ENCODE measurements at regions not wholly inside any gene's neighbourhood (a gene's known extent, or its start where the extent isn't known, plus 50 kb on each side); places are given as distances from the start of the nearest gene placed in this dataset.

- TF ChIP-seq POLR2AphosphoS5 (IDR thresholded peaks at IDR 0.05; ENCODE audit: low read depth, low read length) = no peak
- TF ChIP-seq TAF1 (IDR thresholded peaks at IDR 0.05; ENCODE audit: borderline replicate concordance, insufficient read depth, low read length) = no peak
- no peak for TF ChIP-seq REST (IDR thresholded peaks at IDR 0.05; ENCODE audit: insufficient read depth in 1 of 2, low read depth in 2 of 2, low read length in 2 of 2)
- TF ChIP-seq SIN3A (IDR thresholded peaks at IDR 0.05; ENCODE audit: borderline replicate concordance, insufficient read depth, low read length) = no peak
- TF ChIP-seq FOXP2 (optimal IDR thresholded peaks at IDR 0.05; ENCODE audit: borderline replicate concordance, extremely low read depth, extremely low read length, insufficient read depth) = no peak
These were observed 1159.8 kb upstream of the EYS start for GRCh38 chr6:66866801-66867200.

DNA sequence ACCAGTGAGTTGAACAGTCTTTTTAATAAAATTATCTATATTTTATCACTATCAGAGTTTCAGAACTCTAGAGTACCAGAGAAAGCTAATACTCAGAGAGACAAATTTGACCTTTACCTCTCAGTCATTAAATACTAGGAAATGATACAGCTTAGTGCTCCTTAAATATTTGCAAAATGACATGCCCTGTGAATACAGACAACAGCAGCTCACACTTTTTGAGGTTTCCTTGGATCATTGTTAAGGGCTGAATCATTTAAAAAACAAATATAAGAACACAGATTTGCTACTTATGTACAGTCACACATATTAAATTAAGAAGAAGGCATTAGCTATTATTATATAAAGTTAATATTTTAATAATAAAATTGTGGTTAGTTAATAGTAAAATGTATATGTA is 1158.7 kb upstream of the EYS start:
- no peak for TF ChIP-seq FOXP2 (optimal IDR thresholded peaks at IDR 0.05; ENCODE audit: borderline replicate concordance, extremely low read depth, extremely low read length, insufficient read depth)
- no peak for TF ChIP-seq SIN3A (IDR thresholded peaks at IDR 0.05; ENCODE audit: borderline replicate concordance, insufficient read depth, low read length)

- TF ChIP-seq SIN3A (IDR thresholded peaks at IDR 0.05; ENCODE audit: borderline replicate concordance, insufficient read depth, low read length) (no peak), POLR2AphosphoS5 (IDR thresholded peaks at IDR 0.05; ENCODE audit: low read depth, low read length) (no peak), REST (IDR thresholded peaks at IDR 0.05; ENCODE audit: insufficient read depth in 1 of 2, low read depth in 2 of 2, low read length in 2 of 2) (no peak), FOXP2 (optimal IDR thresholded peaks at IDR 0.05; ENCODE audit: borderline replicate concordance, extremely low read depth, extremely low read length, insufficient read depth) (no peak), TAF1 (IDR thresholded peaks at IDR 0.05; ENCODE audit: borderline replicate concordance, insufficient read depth, low read length) (no peak)
These were observed 1154.0 kb upstream of the EYS start for GRCh38 chr6:66861007-66861541.

GRCh38 chr6:66860328-66860727 is 1153.3 kb upstream of the EYS start:
- TF ChIP-seq FOXP2 (optimal IDR thresholded peaks at IDR 0.05; ENCODE audit: borderline replicate concordance, extremely low read depth, extremely low read length, insufficient read depth) (no peak), REST (IDR thresholded peaks at IDR 0.05; ENCODE audit: insufficient read depth in 1 of 2, low read depth in 2 of 2, low read length in 2 of 2) (no peak), SIN3A (IDR thresholded peaks at IDR 0.05; ENCODE audit: borderline replicate concordance, insufficient read depth, low read length) (no peak), TAF1 (IDR thresholded peaks at IDR 0.05; ENCODE audit: borderline replicate concordance, insufficient read depth, low read length) (no peak), POLR2AphosphoS5 (IDR thresholded peaks at IDR 0.05; ENCODE audit: low read depth, low read length) (no peak)

DNA sequence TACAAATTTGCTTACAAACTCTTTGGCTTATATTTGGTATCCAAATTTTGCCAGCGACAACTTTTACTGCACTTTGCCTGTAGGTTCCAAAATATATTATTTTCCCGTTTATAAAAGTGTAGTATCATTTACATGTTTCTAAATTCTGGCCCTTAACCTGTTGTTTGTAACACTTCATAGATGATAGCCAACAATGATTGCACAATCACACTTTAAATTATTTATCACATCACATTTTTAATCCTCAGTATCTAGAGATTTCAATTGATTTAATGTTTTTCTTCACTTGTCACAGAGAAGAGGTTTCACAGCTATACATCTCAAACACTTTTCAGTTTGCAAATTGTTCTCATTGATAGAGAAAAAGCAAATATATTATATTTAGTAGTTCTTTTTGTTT is 1151.2 kb upstream of the EYS start:
- TF ChIP-seq POLR2AphosphoS5 (IDR thresholded peaks at IDR 0.05; ENCODE audit: low read depth, low read length) (no peak), REST (IDR thresholded peaks at IDR 0.05; ENCODE audit: insufficient read depth in 1 of 2, low read depth in 2 of 2, low read length in 2 of 2) (no peak), SIN3A (IDR thresholded peaks at IDR 0.05; ENCODE audit: borderline replicate concordance, insufficient read depth, low read length) (no peak), FOXP2 (optimal IDR thresholded peaks at IDR 0.05; ENCODE audit: borderline replicate concordance, extremely low read depth, extremely low read length, insufficient read depth) (no peak)
